K562 (cell line): ENCODE measurements at regions not wholly inside any gene's neighbourhood (a gene's known extent, or its start where the extent isn't known, plus 50 kb on each side); places are given as distances from the start of the nearest gene placed in this dataset.
A peak's percentile ranks its signal among the peaks of the same experiment; 100 is the strongest.

Experiments
- BACH1 ChIP-seq: fragments of 200-800 bp; sonication (Bioruptor generic); IDR thresholded peaks from 2 replicates; pipeline ENCODE4 v1.6.1; 2016; ENCODE audit warnings: missing genetic modification characterization, missing compliant biosample characterization
- BMI1 ChIP-seq: fragments of 150-350 bp; IDR thresholded peaks from 2 replicates; pipeline ENCODE4 v1.6.1; 2014; ENCODE audit warnings: low read length
- CSDE1 ChIP-seq, 2 experiments: fragments of 450-650 bp; IDR thresholded peaks; 2 replicates each; pipeline ENCODE4 v1.6.1; 2016; ENCODE audit warnings: mild to moderate bottlenecking in 1 of 2
- E2F3 ChIP-seq: fragments of 250-450 bp; sonication (Bioruptor Pico); IDR thresholded peaks from 2 replicates; pipeline ENCODE4 v1.4.0; 2020; ENCODE audit warnings: mild to moderate bottlenecking
- EGR1 ChIP-seq: fragments of 450-650 bp; conservative IDR thresholded peaks from 2 replicates; pipeline ENCODE4 v1.6.1; 2017; ENCODE audit warnings: mild to moderate bottlenecking
- HLTF ChIP-seq: fragments of 450-650 bp; IDR thresholded peaks from 2 replicates; pipeline ENCODE4 v1.6.1; 2016
- JUND ChIP-seq, 2 experiments: IDR thresholded peaks; 2 replicates in 1 of 2; 3 replicates in 1 of 2; pipeline ENCODE4 v1.6.1; 2011; ENCODE audit warnings: borderline replicate concordance in 2 of 2, low read depth in 2 of 2, low read length in 2 of 2, improper control_type of control experiment in 1 of 2, missing biosample characterization in 1 of 2, missing genetic modification characterization in 1 of 2, missing genetic modification reagents in 1 of 2
- KDM1A ChIP-seq, 2 experiments: fragments of 450-650 bp; IDR thresholded peaks; 2 replicates each; pipeline ENCODE4 v1.6.1; 2016; ENCODE audit warnings: mild to moderate bottlenecking in 2 of 2
- KLF10 ChIP-seq: fragments of 250-450 bp; sonication (Bioruptor Pico); IDR thresholded peaks from 2 replicates; pipeline ENCODE4 v1.6.1; 2021; ENCODE audit warnings: matching md5 sums
- KLF6 ChIP-seq: fragments of 250-450 bp; sonication (Bioruptor Pico); IDR thresholded peaks from 2 replicates; pipeline ENCODE4 v1.4.0; 2020; ENCODE audit warnings: mild to moderate bottlenecking, moderate library complexity, borderline replicate concordance
- MAFK ChIP-seq: IDR thresholded peaks from 2 replicates; pipeline ENCODE4 v1.6.1; 2011; ENCODE audit warnings: low read length, improper control_type of control experiment
- MCM2 ChIP-seq: fragments of 450-650 bp; IDR thresholded peaks from 2 replicates; pipeline ENCODE4 v1.6.1; 2017; ENCODE audit warnings: low read depth, mild to moderate bottlenecking
- NCOR1 ChIP-seq: fragments of 450-650 bp; IDR thresholded peaks from 2 replicates; pipeline ENCODE4 v1.6.1; 2016; ENCODE audit warnings: mild to moderate bottlenecking, moderate library complexity
- NFE2L1 ChIP-seq: fragments of 450-650 bp; IDR thresholded peaks from 2 replicates; pipeline ENCODE4 v1.6.1; 2016; ENCODE audit warnings: missing genetic modification characterization, low read depth, mild to moderate bottlenecking, missing compliant biosample characterization, moderate library complexity, borderline replicate concordance
- NR4A1 ChIP-seq, 2 experiments: fragments of 250-450 bp in 1 of 2; fragments of 450-650 bp in 1 of 2; sonication (Bioruptor Pico) in 1 of 2; IDR thresholded peaks; 2 replicates each; pipeline versions ENCODE4 v1.4.0 to v1.6.1; 2016 to 2020; ENCODE audit warnings: mild to moderate bottlenecking in 2 of 2, missing compliant biosample characterization in 1 of 2, missing genetic modification characterization in 1 of 2, moderate library complexity in 1 of 2
- PML ChIP-seq: IDR thresholded peaks from 2 replicates; pipeline ENCODE4 v1.6.1; 2012; ENCODE audit warnings: low read length, inconsistent platforms
- POLR2A ChIP-seq: fragments of 450-650 bp; conservative IDR thresholded peaks from 2 replicates; pipeline ENCODE4 v1.6.1; 2016
- PYGO2 ChIP-seq: fragments of 450-650 bp; IDR thresholded peaks from 2 replicates; pipeline ENCODE4 v1.6.1; 2016; ENCODE audit warnings: mild to moderate bottlenecking, missing genetic modification characterization, moderate library complexity, missing compliant biosample characterization
- SMARCA4 ChIP-seq: fragments of 450-650 bp; IDR thresholded peaks from 2 replicates; pipeline ENCODE4 v1.6.1; 2016
- SUPT5H ChIP-seq: fragments of 450-650 bp; IDR thresholded peaks from 2 replicates; pipeline ENCODE4 v1.6.1; 2016
- TCF7L2 ChIP-seq: fragments of 150-350 bp; IDR thresholded peaks from 2 replicates; pipeline ENCODE4 v1.6.1; 2016; ENCODE audit warnings: low read depth, mild to moderate bottlenecking, low read length, moderate library complexity
- TEAD1 ChIP-seq, 2 experiments: fragments of 450-650 bp in 1 of 2; sonication (generic) in 1 of 2; formaldehyde crosslinking; IDR thresholded peaks; 2 replicates each; pipeline versions ENCODE4 v1.4.0 to v1.8.0; 2020 to 2022; ENCODE audit warnings: mild to moderate bottlenecking in 2 of 2, missing genetic modification reagents in 1 of 2
- YY1 ChIP-seq, 3 experiments: IDR thresholded peaks; 2 replicates each; pipeline ENCODE4 v1.6.1; 2011; ENCODE audit warnings: low read length in 2 of 3, mild to moderate bottlenecking in 2 of 3, moderate library complexity in 2 of 3, borderline replicate concordance in 1 of 3, control low read depth in 1 of 3, low read depth in 1 of 3; ENCODE audit not compliant: insufficient read depth in 3 of 3, insufficient replicate concordance in 2 of 3, control insufficient read depth in 1 of 3, insufficient read length in 1 of 3; ENCODE audit errors: extremely low read depth in 1 of 3
- ZNF121 ChIP-seq: sonication (generic); formaldehyde crosslinking; conservative IDR thresholded peaks from 2 replicates; pipeline ENCODE4 v1.8.0; 2022; ENCODE audit warnings: missing genetic modification reagents
- ZNF551 ChIP-seq: fragments of 250-450 bp; sonication (Bioruptor Pico); IDR thresholded peaks from 2 replicates; pipeline ENCODE4 v1.5.0; 2021; ENCODE audit warnings: mild to moderate bottlenecking, moderate library complexity
- ZNF696 ChIP-seq: fragments of 250-450 bp; sonication (Bioruptor Pico); conservative IDR thresholded peaks from 2 replicates; pipeline ENCODE4 v1.4.0; 2020; ENCODE audit warnings: mild to moderate bottlenecking, moderate library complexity
- ZNF778 ChIP-seq: fragments of 450-650 bp; formaldehyde crosslinking; IDR thresholded peaks from 2 replicates; pipeline ENCODE4 v1.4.0; 2020; ENCODE audit warnings: mild to moderate bottlenecking, moderate library complexity
- ZSCAN32 ChIP-seq: fragments of 450-650 bp; formaldehyde crosslinking; IDR thresholded peaks from 2 replicates; pipeline ENCODE4 v1.4.0; 2020; ENCODE audit warnings: mild to moderate bottlenecking, moderate library complexity
- TF ChIP-seq, protein P1 (sequence below): fragments of 250-450 bp; sonication (Bioruptor Pico); IDR thresholded peaks from 2 replicates; pipeline ENCODE4 v1.8.0; 2021; ENCODE audit warnings: moderate library complexity, mild to moderate bottlenecking, inconsistent platforms
- TF ChIP-seq, protein P2 (sequence below): fragments of 450-650 bp; formaldehyde crosslinking; IDR thresholded peaks from 2 replicates; pipeline ENCODE4 v1.4.0; 2022; ENCODE audit warnings: mild to moderate bottlenecking, moderate library complexity
- TF ChIP-seq, protein P3 (sequence below): sonication (generic); formaldehyde crosslinking; IDR thresholded peaks from 2 replicates; pipeline ENCODE4 v1.9.0; 2022; ENCODE audit warnings: mild to moderate bottlenecking, missing genetic modification reagents

DNA sequence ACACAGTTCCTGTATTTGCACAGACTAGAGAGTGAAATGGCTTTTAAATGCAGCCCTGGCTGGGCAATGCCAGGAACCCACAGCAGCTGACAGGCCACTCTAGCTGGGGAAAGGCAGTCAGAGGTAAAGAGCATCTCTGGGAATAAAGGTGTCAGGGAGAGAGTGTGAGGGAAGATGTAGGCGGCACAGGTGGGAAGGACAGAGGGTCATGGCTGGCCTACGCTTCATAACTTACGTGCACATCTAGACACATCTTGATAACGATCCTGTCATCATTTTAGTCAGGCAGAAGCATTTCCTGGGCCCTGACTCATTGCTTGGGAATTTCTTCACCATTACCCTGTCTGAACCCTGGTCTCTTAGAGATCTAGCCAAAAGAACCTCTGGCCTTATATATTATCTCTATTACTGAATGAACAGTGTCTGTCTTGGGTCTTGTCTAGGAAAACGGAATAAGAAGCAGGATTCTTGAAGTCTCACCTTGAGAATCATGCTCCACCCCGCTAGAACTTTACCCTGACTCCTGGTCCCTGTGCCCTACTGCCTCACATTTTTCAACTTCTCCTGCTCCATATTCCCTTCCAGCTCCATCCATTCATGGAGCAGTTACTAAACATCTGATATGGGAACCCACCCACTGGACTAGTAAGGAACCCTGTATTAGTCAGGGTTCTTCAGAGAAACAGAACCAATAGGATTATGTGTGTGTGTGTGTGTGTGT, 106.4 kb upstream of the ELL2 start (continued):
- no peak for TF ChIP-seq MAFK
- TF ChIP-seq ZSCAN32 = 0 out of 2 replicates have a peak, but pooled peaks have one; percentile 51
- no peak for TF ChIP-seq BMI1
- peak; percentile 49 for TF ChIP-seq EGR1
- no peak for TF ChIP-seq KLF6 (CRISPR knock-in tag)
- no peak for TF ChIP-seq PYGO2
- TF ChIP-seq, protein P1, sequence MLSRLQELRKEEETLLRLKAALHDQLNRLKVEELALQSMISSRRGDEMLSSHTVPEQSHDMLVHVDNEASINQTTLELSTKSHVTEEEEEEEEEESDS (CRISPR knock-in tag) = peak; percentile 24; the same call in 1 of the 2 replicates
- TF ChIP-seq, protein P2, sequence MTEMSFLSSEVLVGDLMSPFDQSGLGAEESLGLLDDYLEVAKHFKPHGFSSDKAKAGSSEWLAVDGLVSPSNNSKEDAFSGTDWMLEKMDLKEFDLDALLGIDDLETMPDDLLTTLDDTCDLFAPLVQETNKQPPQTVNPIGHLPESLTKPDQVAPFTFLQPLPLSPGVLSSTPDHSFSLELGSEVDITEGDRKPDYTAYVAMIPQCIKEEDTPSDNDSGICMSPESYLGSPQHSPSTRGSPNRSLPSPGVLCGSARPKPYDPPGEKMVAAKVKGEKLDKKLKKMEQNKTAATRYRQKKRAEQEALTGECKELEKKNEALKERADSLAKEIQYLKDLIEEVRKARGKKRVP = no peak
- no peak for TF ChIP-seq YY1 (IDR thresholded peaks at IDR 0.05; ENCODE audit: borderline replicate concordance in 1 of 3, control insufficient read depth in 1 of 3, extremely low read depth in 1 of 3, insufficient read depth in 3 of 3, insufficient read length in 1 of 3, insufficient replicate concordance in 2 of 3, low read depth in 1 of 3, low read length in 2 of 3)
- TF ChIP-seq ZNF696 (CRISPR knock-in tag) = peak; percentile 62; the same call in 1 of the 2 replicates
- peak in 1 of 2 experiments; percentile 81; a peak in 1 of 4 replicates for TF ChIP-seq TEAD1 (CRISPR knock-in tag; IDR thresholded peaks at IDR 0.05)
- TF ChIP-seq SMARCA4 = peak; percentile 54; the same call in 1 of the 2 replicates
- TF ChIP-seq KDM1A (IDR thresholded peaks at IDR 0.05) = no peak
- TF ChIP-seq ZNF551 (CRISPR knock-in tag) = peak; percentile 89
- no peak for TF ChIP-seq BACH1 (tag)
- TF ChIP-seq NFE2L1 (tag) = no peak
- TF ChIP-seq ZNF778 (CRISPR knock-in tag) = no peak
- no peak for TF ChIP-seq TCF7L2
- TF ChIP-seq, protein P3, sequence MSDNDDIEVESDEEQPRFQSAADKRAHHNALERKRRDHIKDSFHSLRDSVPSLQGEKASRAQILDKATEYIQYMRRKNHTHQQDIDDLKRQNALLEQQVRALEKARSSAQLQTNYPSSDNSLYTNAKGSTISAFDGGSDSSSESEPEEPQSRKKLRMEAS (CRISPR knock-in tag) = no peak
- TF ChIP-seq CSDE1 (IDR thresholded peaks at IDR 0.05) = no peak
- peak; percentile 92 for TF ChIP-seq POLR2A
- no peak for TF ChIP-seq HLTF
- peak; percentile 86 for TF ChIP-seq JUND (IDR thresholded peaks at IDR 0.05; ENCODE audit: borderline replicate concordance, low read depth, low read length)
- peak; percentile 92; the same call in 2 of the 3 replicates for TF ChIP-seq JUND (tag; IDR thresholded peaks at IDR 0.05; ENCODE audit: borderline replicate concordance, low read depth, low read length)
- TF ChIP-seq SUPT5H = peak; percentile 75
- TF ChIP-seq PML = peak; percentile 95
- peak; percentile 31; the same call in 1 of the 2 replicates for TF ChIP-seq NCOR1
- no peak for TF ChIP-seq E2F3 (CRISPR knock-in tag)
- no peak for TF ChIP-seq MCM2
- no peak for TF ChIP-seq ZNF121 (CRISPR knock-in tag)
- TF ChIP-seq KLF10 (CRISPR knock-in tag) = 0 out of 2 replicates have a peak, but pooled peaks have one; percentile 14
- no peak for TF ChIP-seq NR4A1 (CRISPR knock-in tag; IDR thresholded peaks at IDR 0.05)
- TF ChIP-seq NR4A1 (tag; IDR thresholded peaks at IDR 0.05) = no peak
